GM19099 (cell line): ENCODE measurements at regions not wholly inside any gene's neighbourhood (a gene's known extent, or its start where the extent isn't known, plus 50 kb on each side); places are given as distances from the start of the nearest gene placed in this dataset.

Source experiments
- POLR2A ChIP-seq: IDR thresholded peaks from 3 replicates; pipeline ENCODE4 v1.6.1; 2011; ENCODE audit warnings: low read depth; ENCODE audit not compliant: insufficient read length; ENCODE audit errors: extremely low read depth

DNA sequence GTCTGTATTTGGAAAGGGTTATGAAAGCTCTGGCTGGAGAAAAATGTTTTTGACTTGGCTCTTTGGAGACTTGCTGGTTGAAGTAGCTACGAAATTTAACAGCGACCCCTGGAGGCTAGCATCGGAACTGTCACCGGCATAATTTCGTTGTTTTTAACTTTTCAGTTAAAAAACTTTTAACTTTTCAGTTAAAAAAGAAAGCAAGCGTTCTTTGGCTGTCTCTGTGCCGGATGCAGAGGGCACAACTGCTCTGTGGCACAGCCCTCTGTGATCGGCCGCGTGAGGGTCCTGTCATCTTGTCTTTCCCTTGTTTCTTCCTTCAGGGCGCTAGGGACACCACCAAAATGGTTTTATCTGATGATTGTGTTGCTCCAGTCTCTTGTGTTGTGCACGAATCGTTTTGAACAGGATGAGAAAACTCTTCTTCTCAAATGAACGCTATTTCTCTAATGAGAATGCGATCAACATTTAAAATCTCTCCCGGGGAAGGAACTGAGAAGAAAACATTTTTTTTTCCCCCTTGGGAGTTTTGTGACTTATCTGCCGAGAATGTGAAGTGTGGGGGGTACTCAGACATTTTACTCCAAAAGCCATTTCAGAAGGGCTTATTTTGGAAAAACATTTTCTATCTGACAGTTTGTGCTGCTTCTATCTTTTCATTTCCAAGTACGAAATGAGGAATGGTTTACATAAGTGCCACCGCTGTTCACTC is 57.1 kb downstream of the ADCYAP1 start:
- TF ChIP-seq POLR2A = no peak

DNA sequence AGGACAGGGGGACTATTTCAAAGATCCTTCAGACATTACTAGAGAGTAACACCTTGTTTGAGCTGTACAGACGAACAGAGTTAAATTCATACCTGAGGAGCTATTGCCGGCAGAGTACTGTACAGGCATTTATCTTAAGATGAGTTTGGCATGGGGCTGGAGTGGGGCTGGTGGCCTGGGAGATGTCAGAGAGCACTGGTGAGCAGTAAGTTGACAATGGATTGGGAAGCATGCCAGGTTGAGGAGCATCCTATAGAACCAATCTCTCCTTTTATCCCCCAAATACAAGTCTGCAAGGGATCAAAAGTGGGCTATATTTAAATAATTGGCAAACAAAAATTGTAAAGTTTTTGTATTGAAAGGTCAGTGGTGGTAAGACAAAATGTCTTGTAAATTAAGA is 58.6 kb downstream of the ADCYAP1 start:
- TF ChIP-seq POLR2A = no peak

DNA sequence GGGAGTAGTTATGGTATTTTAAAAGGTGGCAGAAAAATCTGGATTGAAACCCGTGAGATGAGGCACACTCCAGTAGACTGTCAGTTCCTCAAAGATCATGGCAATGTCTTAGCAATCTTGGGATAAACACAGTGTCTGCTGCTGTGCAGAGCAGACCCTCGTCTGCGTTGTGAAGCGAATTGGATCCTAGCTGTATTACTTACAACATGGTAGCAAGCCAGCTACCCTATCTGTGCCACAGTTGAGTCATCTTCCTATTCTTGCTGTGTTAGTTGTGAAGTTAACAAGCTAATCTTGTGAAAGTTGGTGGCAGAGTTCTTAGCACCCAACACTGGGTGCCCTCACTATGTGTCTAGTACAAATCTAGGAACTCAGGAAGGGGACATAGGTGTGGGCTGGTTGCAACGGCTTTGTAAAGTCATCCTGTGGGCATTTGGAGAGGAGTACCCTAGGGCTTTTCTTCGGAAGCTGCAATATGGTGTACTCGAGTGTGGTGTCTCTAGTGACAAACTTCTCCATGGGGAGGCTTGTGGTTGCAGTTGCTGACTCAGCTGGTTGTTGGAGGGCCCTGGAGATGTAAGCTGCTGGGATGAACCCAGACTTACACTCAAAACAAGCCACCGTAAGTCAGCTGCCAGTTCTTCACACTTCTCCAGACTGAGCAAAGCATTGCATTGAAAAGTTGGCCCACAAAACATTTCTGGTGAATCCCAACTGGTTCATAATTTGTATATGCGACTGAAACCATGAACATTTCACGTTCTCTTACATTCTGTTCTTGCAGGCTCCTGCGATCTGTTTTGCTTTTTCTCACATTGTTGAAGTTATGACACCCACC is 61.5 kb downstream of the ADCYAP1 start:
- TF ChIP-seq POLR2A = no peak

DNA sequence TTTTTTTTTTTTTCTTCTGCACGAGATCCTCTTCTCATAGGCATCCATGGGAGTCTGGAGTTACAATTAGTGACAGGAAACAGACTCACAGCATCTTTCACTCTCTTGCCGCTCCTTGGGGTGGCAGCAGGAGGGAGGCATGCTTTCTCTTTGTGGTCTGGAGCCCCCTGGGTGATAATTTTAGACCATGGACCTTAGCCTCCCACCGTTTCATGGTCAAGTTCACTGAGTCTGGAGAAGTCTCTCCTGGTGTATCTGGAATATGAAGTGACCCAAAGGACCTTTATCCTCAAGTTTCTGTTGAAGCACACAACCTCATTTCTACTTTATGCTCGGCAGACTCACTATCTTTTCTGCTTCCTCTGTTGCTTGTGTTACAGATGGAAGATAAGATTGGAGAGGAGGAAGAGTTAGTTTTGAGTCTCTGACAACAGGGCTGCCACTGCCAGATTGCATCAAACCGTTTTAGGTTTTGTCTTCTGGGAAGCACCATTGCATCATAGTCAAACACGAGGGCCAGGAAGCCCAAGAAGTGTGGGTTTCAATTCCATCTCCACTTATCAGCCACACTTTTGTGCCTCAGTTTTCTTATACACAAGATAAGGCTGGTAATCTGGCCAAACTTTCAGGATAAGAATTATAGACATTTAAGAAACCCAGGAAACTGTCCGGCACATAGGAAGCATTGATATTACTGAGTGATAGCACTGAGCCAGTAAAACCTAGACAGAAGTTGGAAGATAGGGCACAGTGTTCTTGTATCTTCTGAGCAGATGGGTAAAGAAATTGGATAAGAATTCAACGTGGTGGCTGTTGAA is 62.3 kb downstream of the ADCYAP1 start:
- no peak for TF ChIP-seq POLR2A

DNA sequence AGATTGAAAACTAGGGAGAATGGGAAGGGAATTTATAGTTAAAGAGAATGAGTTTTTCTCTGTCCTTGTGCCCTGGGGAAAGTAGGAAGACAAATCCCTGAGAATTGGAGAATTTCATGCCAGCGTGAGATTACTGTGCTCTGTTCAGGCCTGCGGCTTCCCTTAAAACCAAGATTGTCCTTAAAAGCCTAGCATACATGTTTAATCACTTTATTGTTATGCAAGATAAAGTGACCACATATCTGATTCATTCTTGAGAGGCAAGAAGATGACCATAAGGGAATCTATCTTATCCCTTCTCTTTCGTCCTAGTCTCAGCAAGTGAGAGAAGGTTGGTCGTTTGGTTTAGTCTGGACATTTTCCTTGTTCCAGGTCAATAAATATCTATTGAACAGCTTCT is 75.9 kb downstream of the ADCYAP1 start:
- TF ChIP-seq POLR2A = no peak

DNA sequence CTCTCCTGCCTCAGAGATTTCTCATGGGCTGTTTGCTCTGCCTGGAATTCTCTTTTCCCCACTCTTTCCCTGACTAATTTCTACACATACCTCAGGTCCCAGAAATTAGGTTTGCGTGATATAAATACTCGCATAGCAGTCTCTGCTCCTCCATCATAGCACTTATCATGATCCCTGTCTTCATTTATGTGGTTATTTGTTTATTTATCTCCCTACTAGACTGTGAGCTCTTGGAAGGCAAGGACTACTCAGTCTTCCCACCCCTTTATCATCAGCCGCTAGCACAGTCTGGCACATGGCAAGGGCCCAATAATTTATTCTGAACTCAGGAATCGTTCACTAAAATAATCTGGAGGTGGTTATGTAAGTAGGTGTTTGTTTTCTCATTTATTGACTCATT is 79.3 kb downstream of the ADCYAP1 start:
- no peak for TF ChIP-seq POLR2A

DNA sequence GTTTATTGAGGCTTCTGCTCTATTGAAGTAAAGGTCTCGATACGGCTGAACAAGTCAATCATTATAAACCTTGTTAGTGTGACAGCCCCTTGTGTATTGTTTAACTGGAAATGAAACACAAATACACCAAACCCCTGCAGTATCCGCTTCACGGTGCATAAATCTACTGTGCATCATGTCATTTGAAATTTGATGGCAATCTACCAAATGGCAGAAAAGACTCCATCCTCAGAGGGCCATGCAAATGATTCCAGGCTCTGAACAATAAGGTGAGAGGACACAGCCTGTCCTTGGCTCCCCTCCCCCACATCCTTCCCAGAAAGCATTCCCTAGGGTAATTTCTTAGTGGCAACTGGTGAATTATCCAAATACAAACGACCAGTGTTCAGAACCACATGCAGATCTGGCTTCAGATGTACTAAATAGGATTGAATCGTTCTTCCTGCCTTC is 80.6 kb downstream of the ADCYAP1 start:
- TF ChIP-seq POLR2A = no peak

DNA sequence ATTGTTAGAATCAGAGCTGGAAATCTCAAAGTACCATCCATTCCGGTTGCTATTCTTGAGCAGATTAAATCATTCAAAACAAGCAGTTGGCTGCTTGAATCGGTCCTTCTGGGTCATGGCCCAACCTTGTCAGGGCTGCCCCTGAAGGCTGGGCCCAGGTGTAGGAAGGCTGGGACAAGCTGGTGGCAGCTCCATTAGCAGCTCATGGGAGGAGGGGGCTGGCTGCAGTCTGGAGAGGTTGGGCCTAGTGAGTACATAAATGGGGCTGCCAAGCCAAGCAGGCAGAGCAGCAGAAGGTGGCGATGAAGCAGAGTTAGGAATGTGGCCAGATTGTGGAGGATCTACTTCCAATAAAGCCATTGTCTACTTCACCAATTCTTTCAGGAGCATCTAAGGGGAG is 81.4 kb downstream of the ADCYAP1 start:
- no peak for TF ChIP-seq POLR2A

DNA sequence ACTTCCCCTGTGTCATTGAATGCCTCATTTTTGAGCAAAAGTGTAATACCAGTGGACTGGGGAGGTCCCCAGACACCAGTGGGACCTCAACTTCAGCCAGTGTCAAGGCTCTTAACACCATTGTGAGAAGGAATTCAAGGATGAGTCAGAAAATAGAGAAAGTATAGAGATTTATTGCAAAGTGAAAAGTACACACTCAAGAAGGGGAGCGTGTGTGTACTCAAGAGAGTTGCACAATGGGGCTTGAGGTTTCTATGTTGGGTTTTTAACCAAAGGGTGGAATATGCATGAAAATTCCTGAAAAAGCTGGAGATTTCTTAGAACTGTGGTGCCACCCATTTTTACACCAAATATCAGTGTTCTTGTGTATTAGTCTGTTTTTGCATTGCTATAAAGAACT is 81.9 kb downstream of the ADCYAP1 start:
- no peak for TF ChIP-seq POLR2A

DNA sequence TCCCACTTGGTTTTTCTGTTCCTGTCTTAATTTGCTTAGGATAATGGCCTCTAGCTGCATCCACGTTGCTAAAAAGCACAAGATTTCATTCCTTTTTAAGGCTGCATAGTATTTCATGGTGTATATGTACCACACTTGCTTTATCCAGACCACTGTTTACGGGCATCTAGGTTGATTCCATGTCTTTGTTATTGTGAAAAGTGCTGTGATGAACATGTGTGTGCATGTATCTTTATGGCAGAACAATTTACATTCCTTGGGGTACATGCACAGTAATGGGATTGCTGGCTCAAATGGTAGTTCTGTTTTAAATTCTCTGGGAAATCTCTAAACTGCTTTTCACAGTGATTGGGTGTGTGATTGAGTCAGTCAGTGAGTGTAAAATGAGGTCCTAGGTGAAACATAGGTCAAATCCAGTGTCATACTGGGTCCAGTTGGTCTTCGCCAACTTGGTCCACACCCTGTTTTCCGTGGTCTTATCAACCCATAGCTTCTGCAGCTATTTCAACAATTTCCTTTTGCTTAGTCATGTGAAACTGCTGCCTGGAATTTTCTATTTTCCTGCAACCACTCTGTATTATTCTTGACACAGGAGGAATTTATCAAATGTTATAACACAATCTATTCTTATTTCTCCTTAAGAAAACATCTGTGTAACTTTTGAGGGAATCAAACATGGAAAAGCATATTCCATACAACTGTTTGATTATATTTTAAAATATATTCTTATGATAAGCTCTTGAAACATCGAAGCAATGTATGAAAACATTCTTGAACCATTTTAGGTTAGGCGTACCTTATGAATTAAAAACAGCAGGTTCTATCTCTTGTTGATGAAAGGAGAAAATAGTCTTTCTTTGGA is 82.9 kb downstream of the ADCYAP1 start:
- no peak for TF ChIP-seq POLR2A

DNA sequence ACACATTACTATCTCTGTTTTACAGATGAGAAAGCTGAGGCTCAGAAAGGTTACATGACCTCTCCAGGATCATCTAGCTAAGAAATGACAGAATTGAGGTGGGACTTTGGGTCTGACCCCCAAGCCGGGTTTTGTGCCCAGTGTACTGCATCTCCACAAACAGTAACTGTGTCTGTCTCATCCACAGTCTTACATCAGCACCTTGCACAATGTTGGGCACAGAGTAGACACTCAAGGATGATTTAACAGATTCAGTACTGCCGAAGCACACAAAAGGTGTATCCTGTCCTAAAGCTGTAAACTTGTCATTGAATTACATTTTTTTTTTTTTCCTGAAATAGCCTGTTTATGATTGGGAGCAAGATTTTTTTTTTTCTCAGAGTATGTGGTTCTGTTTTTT is 84.8 kb downstream of the ADCYAP1 start:
- no peak for TF ChIP-seq POLR2A

DNA sequence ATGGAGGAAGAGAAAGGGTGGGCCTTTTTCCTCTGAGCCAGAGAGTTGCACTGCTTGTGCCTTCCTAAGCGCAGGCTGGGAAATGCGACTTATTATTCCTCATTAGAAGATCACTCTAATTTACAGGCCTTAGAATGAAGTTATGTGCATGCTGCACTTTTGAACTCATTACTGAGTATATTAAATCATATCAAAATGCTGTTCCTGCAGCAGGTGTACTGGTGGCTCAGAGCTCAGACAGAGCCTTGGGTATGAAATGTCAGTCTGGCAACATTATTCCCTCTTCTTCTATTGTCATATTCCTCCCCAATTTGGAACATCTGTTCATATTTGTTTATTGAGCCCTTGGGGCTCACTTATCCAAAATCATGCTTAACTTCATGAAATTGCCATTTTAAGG is 85.5 kb downstream of the ADCYAP1 start:
- TF ChIP-seq POLR2A = no peak

DNA sequence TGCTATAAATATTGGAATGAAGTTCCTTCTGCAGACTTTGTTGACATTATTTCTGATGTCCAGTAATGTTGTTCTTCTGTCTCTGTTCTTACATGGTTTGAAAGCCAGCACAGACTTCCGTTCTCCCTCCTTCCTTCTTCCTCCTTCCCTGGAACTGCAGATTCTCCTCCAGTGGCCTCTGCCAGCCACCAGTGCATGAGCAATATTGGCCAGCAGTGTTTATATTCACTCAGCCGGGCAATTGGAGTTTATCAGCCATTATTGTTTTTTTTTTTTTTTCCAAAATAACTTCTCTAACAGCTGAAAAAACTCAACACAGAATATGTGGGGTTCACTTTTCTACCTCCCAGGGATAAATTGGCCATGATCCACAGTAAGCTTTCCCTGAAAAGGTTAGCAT is 86.8 kb downstream of the ADCYAP1 start:
- TF ChIP-seq POLR2A = no peak

DNA sequence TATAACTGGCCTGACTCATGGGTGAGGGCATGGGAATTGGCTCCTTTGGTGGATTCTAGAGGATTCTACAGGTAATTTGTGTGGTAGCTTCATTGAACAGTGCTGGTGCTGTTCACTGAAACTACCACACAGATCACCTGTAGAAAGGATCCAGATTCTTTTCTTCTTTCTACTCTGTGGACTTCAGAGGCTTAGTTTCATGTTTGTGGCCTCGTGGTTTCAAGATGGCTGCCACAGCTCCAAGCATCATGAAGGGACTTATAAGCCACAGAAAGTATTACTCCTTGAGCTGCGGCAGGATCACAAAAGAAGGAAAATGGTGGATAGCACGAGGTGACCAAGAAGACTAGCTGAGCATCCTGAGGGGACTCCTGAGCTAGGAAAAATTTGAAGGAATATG is 88.9 kb downstream of the ADCYAP1 start:
- no peak for TF ChIP-seq POLR2A
